DND-41 (cell line): ENCODE measurements at regions not wholly inside any gene's neighbourhood (a gene's known extent, or its start where the extent isn't known, plus 50 kb on each side); places are given as distances from the start of the nearest gene placed in this dataset.
"Not testable (repeated sequence)": the region's sequence is repeated elsewhere in the genome, so short reads cannot be mapped to it uniquely, and the experiment has no call there.

Source experiments
- ATAC-seq: fragments of 200-7000 bp; cut with Tn5 transposase; 3 replicates; pipeline ENCODE4 v1.9.1; 2021; ENCODE audit warnings: low read depth; ENCODE audit not compliant: insufficient read depth
- DNase-seq: peaks from one replicate; pipeline ENCODE4 v3.0.0-alpha.2; 2020
- H2AFZ ChIP-seq: 2 replicates; pipeline ENCODE4 v1.6.0; 2012; ENCODE audit warnings: low read depth, low read length
- H3K27ac ChIP-seq: 2 replicates; pipeline ENCODE4 v1.5.1; 2012; ENCODE audit warnings: low read length, inconsistent platforms
- H3K27me3 ChIP-seq: fragments of 200-600 bp; sonication (generic); 2 replicates; pipeline ENCODE4 v1.6.0; 2012; ENCODE audit warnings: low read length, mild to moderate bottlenecking, inconsistent platforms; ENCODE audit not compliant: insufficient read depth, poor library complexity
- H3K36me3 ChIP-seq: 2 replicates; pipeline ENCODE4 v1.5.1; 2012; ENCODE audit warnings: low read length, inconsistent platforms; ENCODE audit not compliant: insufficient read depth
- H3K4me1 ChIP-seq: 2 replicates; pipeline ENCODE4 v1.5.1; 2012; ENCODE audit warnings: mild to moderate bottlenecking, low read length; ENCODE audit not compliant: insufficient read depth
- H3K4me2 ChIP-seq: 2 replicates; pipeline ENCODE4 v1.6.0; 2012; ENCODE audit warnings: mild to moderate bottlenecking, moderate library complexity, low read length, inconsistent platforms; ENCODE audit not compliant: insufficient read depth
- H3K4me3 ChIP-seq, 2 experiments: fragments of 200-600 bp in 1 of 2; shearing (Covaris generic) in 1 of 2; 2 replicates each; pipeline ENCODE4 v1.5.1; 2012 to 2016; ENCODE audit warnings: inconsistent platforms in 2 of 2, low read length in 2 of 2, mild to moderate bottlenecking in 2 of 2, low read depth in 1 of 2, moderate library complexity in 1 of 2
- H3K79me2 ChIP-seq: 2 replicates; pipeline ENCODE4 v1.6.0; 2012; ENCODE audit warnings: low read length, inconsistent platforms; ENCODE audit not compliant: insufficient read depth
- H3K9ac ChIP-seq: 2 replicates; pipeline ENCODE4 v1.6.0; 2012; ENCODE audit warnings: low read depth, mild to moderate bottlenecking, inconsistent platforms, low read length, moderate library complexity
- H3K9me3 ChIP-seq: 2 replicates; pipeline ENCODE4 v1.5.1; 2012; ENCODE audit warnings: low read length, moderate library complexity, mild to moderate bottlenecking, inconsistent platforms; ENCODE audit not compliant: insufficient read depth, severe bottlenecking
- H4K20me1 ChIP-seq: 2 replicates; pipeline ENCODE4 v1.6.0; 2012; ENCODE audit warnings: low read length; ENCODE audit not compliant: insufficient read depth
- EZH2 ChIP-seq: IDR thresholded peaks from 3 replicates; pipeline ENCODE4 v1.6.1; 2012; ENCODE audit warnings: borderline replicate concordance, low read depth, mild to moderate bottlenecking, moderate library complexity, low read length, inconsistent platforms; ENCODE audit not compliant: severe bottlenecking
- TF ChIP-seq, protein P1 (sequence below): IDR thresholded peaks from 2 replicates; pipeline ENCODE4 v1.5.1; 2012; ENCODE audit warnings: borderline replicate concordance, low read length, moderate library complexity, mild to moderate bottlenecking; ENCODE audit not compliant: poor library complexity, severe bottlenecking; ENCODE audit errors: extremely low read depth

DNA sequence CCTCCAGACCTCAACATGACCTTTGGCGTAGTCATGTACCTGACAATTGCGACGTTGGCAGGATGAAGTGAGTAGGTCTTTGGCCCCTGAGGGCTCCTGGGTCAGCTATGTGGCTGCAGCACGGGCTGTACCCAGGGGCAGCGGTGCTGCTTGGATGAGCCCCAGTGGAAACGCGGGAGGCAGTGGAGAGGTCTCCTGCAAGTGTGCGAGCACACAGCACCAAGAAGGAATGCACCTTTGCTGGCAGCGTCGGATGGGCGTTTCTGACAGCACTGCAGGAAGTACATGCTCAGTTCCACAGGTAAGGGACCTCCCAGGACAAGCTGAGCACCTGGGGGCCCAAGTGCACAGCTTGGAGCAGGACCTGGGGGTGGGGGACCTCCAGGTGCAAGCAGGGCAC lies 67.4 kb upstream of the UNC13C start:
- no peak overlapping the region for H3K9ac ChIP-seq
- no peak for ATAC-seq

DNA sequence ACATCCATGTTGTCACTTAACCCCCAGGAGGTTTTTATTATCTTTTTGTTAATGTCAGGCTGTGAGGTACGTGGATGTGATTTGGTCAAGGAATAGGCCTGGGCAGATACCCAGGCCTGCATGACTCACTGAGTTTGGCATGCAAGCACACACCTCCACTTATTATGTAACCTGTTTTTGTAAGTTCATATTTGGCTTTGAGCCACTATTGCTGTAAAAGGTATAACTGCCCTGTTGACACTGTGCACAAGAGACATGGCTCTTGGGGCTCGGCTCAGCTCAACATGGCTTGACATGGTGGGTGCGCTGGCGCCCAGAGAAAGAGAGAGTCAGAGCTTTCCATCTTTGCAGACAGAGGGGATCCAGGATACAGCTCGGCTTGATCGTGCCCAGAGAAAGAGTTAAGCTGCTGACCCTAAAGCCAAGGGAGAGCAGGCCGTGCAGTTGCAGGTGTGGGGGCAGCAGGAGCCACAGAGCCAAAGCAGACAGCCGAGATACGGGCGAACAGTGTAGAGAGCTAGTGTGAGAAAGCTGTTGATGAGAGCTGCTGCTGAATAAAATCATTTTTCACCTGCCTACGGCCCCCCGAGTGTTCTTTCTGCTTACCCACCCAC lies 67.9 kb upstream of the UNC13C start:
- TF ChIP-seq, protein P1, sequence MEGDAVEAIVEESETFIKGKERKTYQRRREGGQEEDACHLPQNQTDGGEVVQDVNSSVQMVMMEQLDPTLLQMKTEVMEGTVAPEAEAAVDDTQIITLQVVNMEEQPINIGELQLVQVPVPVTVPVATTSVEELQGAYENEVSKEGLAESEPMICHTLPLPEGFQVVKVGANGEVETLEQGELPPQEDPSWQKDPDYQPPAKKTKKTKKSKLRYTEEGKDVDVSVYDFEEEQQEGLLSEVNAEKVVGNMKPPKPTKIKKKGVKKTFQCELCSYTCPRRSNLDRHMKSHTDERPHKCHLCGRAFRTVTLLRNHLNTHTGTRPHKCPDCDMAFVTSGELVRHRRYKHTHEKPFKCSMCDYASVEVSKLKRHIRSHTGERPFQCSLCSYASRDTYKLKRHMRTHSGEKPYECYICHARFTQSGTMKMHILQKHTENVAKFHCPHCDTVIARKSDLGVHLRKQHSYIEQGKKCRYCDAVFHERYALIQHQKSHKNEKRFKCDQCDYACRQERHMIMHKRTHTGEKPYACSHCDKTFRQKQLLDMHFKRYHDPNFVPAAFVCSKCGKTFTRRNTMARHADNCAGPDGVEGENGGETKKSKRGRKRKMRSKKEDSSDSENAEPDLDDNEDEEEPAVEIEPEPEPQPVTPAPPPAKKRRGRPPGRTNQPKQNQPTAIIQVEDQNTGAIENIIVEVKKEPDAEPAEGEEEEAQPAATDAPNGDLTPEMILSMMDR = no peak
- no peak for TF ChIP-seq EZH2
- no peak overlapping the region for H3K27ac ChIP-seq
- no peak for ATAC-seq

More for the DNA sequence above, 67.4 kb upstream of the UNC13C start:
- Histone ChIP-seq H3K79me2 (no peaks in the 10 kb centered on the region), H3K4me2 (no peak overlapping the region), H3K4me1 (no peaks in the 10 kb centered on the region), H3K27me3 (no peaks in the 10 kb centered on the region), H4K20me1 (no peaks in the 10 kb centered on the region), H3K9me3 (no peaks in the 10 kb centered on the region), H2AFZ (no peak overlapping the region), H3K4me3 (no peak overlapping the region), H3K36me3 (no peaks in the 10 kb centered on the region), H3K27ac (no peak overlapping the region)
- TF ChIP-seq, protein P1 = no peak
- no peak for TF ChIP-seq EZH2
- DNase-seq = no peak

DNA sequence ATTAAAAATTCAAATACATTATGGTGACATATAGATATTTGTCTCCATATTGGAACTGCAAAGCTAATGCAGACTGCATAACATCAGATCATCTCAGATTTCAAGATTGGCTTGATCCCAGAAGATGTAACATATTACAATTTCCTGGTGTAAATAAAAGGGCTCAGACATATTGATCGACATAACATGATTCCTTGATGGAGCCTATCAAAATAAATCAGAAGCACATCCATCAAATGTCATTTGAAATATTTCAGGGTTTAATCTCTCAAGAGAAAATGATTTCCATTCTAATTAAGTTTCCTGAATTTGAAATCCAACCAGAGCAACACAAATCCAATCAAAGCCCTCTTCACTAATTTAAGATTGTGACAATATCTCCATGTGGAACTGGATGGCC lies 75.1 kb upstream of the UNC13C start:
- H3K4me1 ChIP-seq = no peaks in the 10 kb centered on the region
- H3K27me3 ChIP-seq = no peaks in the 10 kb centered on the region
- no peaks in the 10 kb centered on the region for H4K20me1 ChIP-seq
- no peak overlapping the region for H2AFZ ChIP-seq
- H3K4me2 ChIP-seq = no peak overlapping the region
- ATAC-seq (no peak), DNase-seq (no peak)
- H3K9me3 ChIP-seq = no peaks in the 10 kb centered on the region
- H3K27ac ChIP-seq = no peak overlapping the region
- TF ChIP-seq EZH2 = no peak
- TF ChIP-seq, protein P1 = no peak
- H3K79me2 ChIP-seq = no peaks in the 10 kb centered on the region
- no peak overlapping the region for H3K9ac ChIP-seq
- no peak overlapping the region for H3K4me3 ChIP-seq
- no peaks in the 10 kb centered on the region for H3K36me3 ChIP-seq

More for the DNA sequence above, 67.9 kb upstream of the UNC13C start:
- Histone ChIP-seq H3K9me3 (no peaks in the 10 kb centered on the region), H3K79me2 (no peaks in the 10 kb centered on the region), H3K4me1 (no peaks in the 10 kb centered on the region), H3K36me3 (no peaks in the 10 kb centered on the region), H3K9ac (no peak overlapping the region), H3K4me3 (no peak overlapping the region), H3K4me2 (no peak overlapping the region), H2AFZ (no peak overlapping the region), H3K27me3 (no peaks in the 10 kb centered on the region), H4K20me1 (no peaks in the 10 kb centered on the region)
- no peak for DNase-seq

DNA sequence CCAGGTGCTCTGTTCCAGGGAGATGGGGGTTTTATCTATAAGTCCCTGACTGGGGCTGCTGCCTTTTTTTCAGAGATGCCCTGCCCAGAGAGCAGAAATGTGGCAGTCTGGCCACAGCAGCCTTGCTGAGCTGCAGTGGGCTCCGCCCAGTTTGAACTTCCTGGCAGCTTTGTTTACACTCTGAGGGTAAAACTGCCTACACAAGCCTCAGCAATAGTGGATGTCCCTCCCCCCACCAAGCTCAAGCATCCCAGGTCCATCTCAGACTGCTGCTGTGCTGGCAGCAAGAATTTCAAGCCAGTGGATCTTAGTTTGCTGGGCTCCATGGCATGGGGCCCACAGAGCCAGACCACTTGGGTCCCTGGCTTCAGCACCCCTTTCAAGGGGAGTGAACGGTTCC lies 84.8 kb upstream of the UNC13C start:
- not testable (repeated sequence) for H3K9ac ChIP-seq, ATAC-seq, DNase-seq, H3K4me3 ChIP-seq, H3K27ac ChIP-seq, H4K20me1 ChIP-seq, H3K9me3 ChIP-seq, H3K27me3 ChIP-seq, H3K36me3 ChIP-seq, H3K79me2 ChIP-seq, H3K4me1 ChIP-seq, H3K4me2 ChIP-seq, H2AFZ ChIP-seq
